Smooth muscle cell (in vitro differentiated cells): ENCODE measurements at regions not wholly inside any gene's neighbourhood (a gene's known extent, or its start where the extent isn't known, plus 50 kb on each side); places are given as distances from the start of the nearest gene placed in this dataset.

Experiments used
- DNase-seq: peaks from one replicate; lab custom pipeline; 2025; ENCODE audit not compliant: unreplicated experiment; lab: John Stamatoyannopoulos, UW
- H2AFZ ChIP-seq: fragments of 200-600 bp; sonication (generic); 2 replicates; pipeline ENCODE4 v1.6.0; 2016; ENCODE audit warnings: antibody characterized with exemption, low read depth, mild to moderate bottlenecking
- H3F3A ChIP-seq: fragments of 200-600 bp; sonication (generic); 2 replicates; pipeline ENCODE4 v1.6.0; 2017; ENCODE audit warnings: antibody characterized with exemption, low read depth
- H3K27ac ChIP-seq: fragments of 200-600 bp; sonication (generic); 2 replicates; pipeline ENCODE4 v1.5.1; 2016; ENCODE audit warnings: low read depth, mild to moderate bottlenecking
- H3K27me3 ChIP-seq: fragments of 200-600 bp; sonication (generic); 2 replicates; pipeline ENCODE4 v1.6.1; 2016; ENCODE audit warnings: low read depth, mild to moderate bottlenecking
- H3K36me3 ChIP-seq: fragments of 200-600 bp; sonication (generic); 2 replicates; pipeline ENCODE4 v1.5.1; 2016; ENCODE audit warnings: low read depth
- H3K4me1 ChIP-seq: fragments of 200-600 bp; sonication (generic); 2 replicates; pipeline ENCODE4 v1.5.1; 2016; ENCODE audit warnings: low read depth
- H3K4me2 ChIP-seq: fragments of 200-600 bp; sonication (generic); 2 replicates; pipeline ENCODE4 v1.6.0; 2016; ENCODE audit warnings: mild to moderate bottlenecking
- H3K4me3 ChIP-seq: fragments of 200-600 bp; sonication (generic); 2 replicates; pipeline ENCODE4 v1.5.1; 2016; ENCODE audit warnings: mild to moderate bottlenecking
- H3K79me2 ChIP-seq: fragments of 200-600 bp; sonication (generic); 2 replicates; pipeline ENCODE4 v1.6.0; 2016; ENCODE audit warnings: low read depth, mild to moderate bottlenecking
- H3K9ac ChIP-seq: fragments of 200-600 bp; sonication (generic); 2 replicates; pipeline ENCODE4 v1.6.0; 2016; ENCODE audit warnings: low read depth
- H3K9me3 ChIP-seq: fragments of 200-600 bp; sonication (generic); replicated peaks from 2 replicates; pipeline ENCODE4 v1.5.1; 2016; ENCODE audit warnings: low read depth
- H4K20me1 ChIP-seq: fragments of 200-600 bp; sonication (generic); 2 replicates; pipeline ENCODE4 v1.6.0; 2016; ENCODE audit warnings: low read depth
- CTCF ChIP-seq: fragments of 200-600 bp; sonication (generic); IDR thresholded peaks from 2 replicates; pipeline ENCODE4 v1.5.1; 2017; ENCODE audit warnings: borderline replicate concordance, mild to moderate bottlenecking, antibody characterized with exemption; ENCODE audit not compliant: insufficient read depth, poor library complexity, severe bottlenecking
- WGBS: methylation state at CpG from one replicate; pipeline ENCODE4 v1.1.7; 2016; ENCODE audit warnings: low lambda C conversion rate; 5-methylcytosine and 5-hydroxymethylcytosine counted together

- no peaks in the 10 kb centered on the region for H4K20me1 ChIP-seq
- no peaks in the 10 kb centered on the region for H3K27me3 ChIP-seq
These were observed 716.5 kb upstream of the LRATD1 start for GRCh38 chr2:13916066-13916465.

GRCh38 chr2:13917958-13918357 lies 714.6 kb upstream of the LRATD1 start:
- no peaks in the 10 kb centered on the region for H3K4me1 ChIP-seq
- no peaks in the 10 kb centered on the region for H3F3A ChIP-seq
- no peak for DNase-seq
- H4K20me1 ChIP-seq, result no peaks in the 10 kb centered on the region
- H3K79me2 ChIP-seq, result no peaks in the 10 kb centered on the region
- no peak overlapping the region for H3K27ac ChIP-seq
- TF ChIP-seq CTCF, result no peak
- H3K4me2 ChIP-seq, result no peak overlapping the region
- H3K9ac ChIP-seq, result no peak overlapping the region
- H2AFZ ChIP-seq, result no peak overlapping the region
- no peaks in the 10 kb centered on the region for H3K27me3 ChIP-seq
- H3K4me3 ChIP-seq, result no peak overlapping the region
- H3K36me3 ChIP-seq, result no peaks in the 10 kb centered on the region
- H3K9me3 ChIP-seq, result no peaks in the 10 kb centered on the region
- 77% methylated on average over 1 of the region's 1 CpG for WGBS

More at GRCh38 chr2:13916066-13916465, 716.5 kb upstream of the LRATD1 start:
- no peak overlapping the region for H3K4me2 ChIP-seq
- H3F3A ChIP-seq, result no peaks in the 10 kb centered on the region
- no peaks in the 10 kb centered on the region for H3K9me3 ChIP-seq
- no peaks in the 10 kb centered on the region for H3K4me1 ChIP-seq
- H3K9ac ChIP-seq, result no peak overlapping the region
- H3K27ac ChIP-seq, result no peak overlapping the region
- no peak overlapping the region for H3K4me3 ChIP-seq
- H2AFZ ChIP-seq, result no peak overlapping the region
- no peaks in the 10 kb centered on the region for H3K79me2 ChIP-seq
- H3K36me3 ChIP-seq, result no peaks in the 10 kb centered on the region
- 75% methylated on average over 2 of the region's 2 CpGs for WGBS
- DNase-seq, result no peak
- no peak for TF ChIP-seq CTCF

GRCh38 chr2:13919981-13920382 lies 712.5 kb upstream of the LRATD1 start:
- Histone ChIP-seq H3K79me2 (no peaks in the 10 kb centered on the region), H3K9me3 (no peaks in the 10 kb centered on the region), H3K9ac (no peak overlapping the region), H3K4me3 (no peak overlapping the region), H3K4me2 (no peak overlapping the region), H3K27me3 (no peaks in the 10 kb centered on the region), H2AFZ (no peak overlapping the region), H3K4me1 (no peaks in the 10 kb centered on the region), H3K36me3 (no peaks in the 10 kb centered on the region), H4K20me1 (no peaks in the 10 kb centered on the region), H3F3A (no peaks in the 10 kb centered on the region), H3K27ac (peak overlapping the region; percentile 3)
- WGBS, result 76% methylated on average over 4 of the region's 4 CpGs
- no peak for TF ChIP-seq CTCF
- DNase-seq, result no peak

GRCh38 chr2:13921245-13921644 lies 711.3 kb upstream of the LRATD1 start:
- Histone ChIP-seq H3K4me3 (no peak overlapping the region), H3K36me3 (no peaks in the 10 kb centered on the region), H4K20me1 (no peaks in the 10 kb centered on the region), H3K4me1 (no peaks in the 10 kb centered on the region), H3K9me3 (no peaks in the 10 kb centered on the region), H3K9ac (no peak overlapping the region), H3K27me3 (no peaks in the 10 kb centered on the region), H3F3A (no peaks in the 10 kb centered on the region), H3K79me2 (no peaks in the 10 kb centered on the region), H3K4me2 (no peak overlapping the region), H3K27ac (no peak overlapping the region), H2AFZ (no peak overlapping the region)
- TF ChIP-seq CTCF, result no peak
- WGBS, result 61% methylated on average over 2 of the region's 2 CpGs
- no peak for DNase-seq
